GF-D8 (cell line): ENCODE measurements at regions not wholly inside any gene's neighbourhood (a gene's known extent, or its start where the extent isn't known, plus 50 kb on each side); places are given as distances from the start of the nearest gene placed in this dataset.

Source experiments
- DNase-seq: peaks from one replicate; lab custom pipeline; 2025; lab: John Stamatoyannopoulos, UW

DNA sequence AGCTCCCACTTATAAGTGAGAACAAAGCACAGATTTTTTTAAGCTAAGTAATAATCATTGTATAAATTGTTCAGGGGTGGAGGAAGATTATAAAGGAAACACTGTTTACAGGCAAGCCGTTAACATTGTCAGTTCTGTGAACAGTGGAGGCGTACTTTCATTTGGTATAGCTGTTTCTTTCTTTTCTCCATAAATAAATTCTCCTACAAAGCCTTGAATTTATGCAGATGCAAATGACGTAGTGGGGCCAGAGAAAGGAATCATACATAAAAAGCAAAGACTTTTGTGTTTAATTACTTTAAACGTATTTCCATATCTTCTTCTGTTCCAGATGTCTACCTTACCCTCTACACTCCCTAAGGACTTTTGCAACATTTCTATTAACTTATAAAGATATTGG is 914.9 kb downstream of the ZPLD1 start:
- no peak for DNase-seq

DNA sequence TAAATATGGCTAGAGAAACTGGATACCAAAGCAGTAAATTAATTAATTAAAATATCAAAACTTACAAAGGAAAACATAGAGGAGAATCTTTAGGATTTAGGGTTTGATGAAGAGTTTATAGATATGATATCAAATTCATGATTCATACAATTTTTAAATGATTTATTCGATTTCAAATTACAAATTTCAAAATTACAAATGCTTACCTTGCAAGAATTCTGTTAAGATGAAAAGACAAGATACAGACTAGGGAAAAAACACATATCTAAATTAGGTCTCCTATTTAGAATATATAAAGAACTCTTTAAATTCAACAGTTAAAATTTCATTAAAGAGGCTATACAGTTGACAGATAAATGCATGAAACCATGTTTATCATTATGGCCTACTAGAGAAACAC is 930.7 kb downstream of the ZPLD1 start:
- no peak for DNase-seq

DNA sequence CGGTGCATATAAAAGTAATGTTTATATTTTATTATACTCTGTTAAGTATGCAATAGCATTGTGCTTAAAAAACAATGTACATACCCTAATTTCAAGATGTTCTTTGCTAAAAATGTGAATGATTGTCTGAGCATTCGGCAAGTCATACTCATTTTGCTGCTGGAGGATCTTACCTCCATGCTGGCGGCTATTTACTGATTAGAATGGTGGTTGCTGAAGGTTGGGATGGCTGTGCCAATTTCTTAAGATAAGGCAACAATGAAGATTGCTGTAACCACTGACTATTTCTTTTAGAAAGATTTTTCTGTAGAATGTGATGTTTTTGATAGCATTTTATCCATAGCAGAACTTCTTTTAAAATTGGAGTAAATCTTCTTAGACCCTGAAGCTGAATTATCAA is 932.7 kb downstream of the ZPLD1 start:
- DNase-seq: no peak

DNA sequence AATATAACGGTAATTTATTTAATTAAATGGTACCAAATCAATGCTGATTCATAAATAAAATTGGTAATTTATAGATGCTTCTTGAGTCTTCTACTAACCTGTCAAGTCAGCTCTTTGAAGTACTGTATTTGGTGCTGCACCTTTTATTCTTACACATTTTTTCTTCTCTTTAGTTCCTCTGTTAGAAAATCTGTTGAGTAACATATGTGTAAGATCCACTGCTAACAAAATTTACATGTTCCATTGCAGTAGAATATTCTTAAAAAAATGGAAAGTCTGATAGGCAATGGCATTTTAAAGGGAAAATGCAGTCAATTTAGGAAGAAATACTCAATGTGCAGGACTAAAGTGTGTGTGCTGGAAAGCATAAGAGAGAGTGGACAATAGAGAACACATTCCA is 936.6 kb downstream of the ZPLD1 start:
- no peak for DNase-seq

DNA sequence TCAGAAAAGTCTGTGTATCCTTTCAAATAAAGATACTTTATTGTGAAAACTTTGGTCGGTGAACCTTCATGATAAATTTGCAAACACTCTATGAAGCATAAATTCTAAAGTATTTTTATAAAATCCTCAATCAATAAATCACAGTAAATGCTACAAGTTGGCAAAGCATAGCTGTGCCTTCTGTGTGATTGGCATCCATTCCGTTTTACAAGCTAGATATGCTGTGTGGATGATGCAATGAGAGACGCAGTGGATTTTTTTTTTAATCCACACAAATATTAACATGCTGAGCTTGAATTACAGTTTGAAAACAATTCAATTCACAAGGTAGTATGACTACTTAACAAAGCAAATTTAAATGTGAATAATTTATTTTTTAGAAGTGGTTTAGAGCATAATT is 937.2 kb downstream of the ZPLD1 start:
- no peak for DNase-seq

DNA sequence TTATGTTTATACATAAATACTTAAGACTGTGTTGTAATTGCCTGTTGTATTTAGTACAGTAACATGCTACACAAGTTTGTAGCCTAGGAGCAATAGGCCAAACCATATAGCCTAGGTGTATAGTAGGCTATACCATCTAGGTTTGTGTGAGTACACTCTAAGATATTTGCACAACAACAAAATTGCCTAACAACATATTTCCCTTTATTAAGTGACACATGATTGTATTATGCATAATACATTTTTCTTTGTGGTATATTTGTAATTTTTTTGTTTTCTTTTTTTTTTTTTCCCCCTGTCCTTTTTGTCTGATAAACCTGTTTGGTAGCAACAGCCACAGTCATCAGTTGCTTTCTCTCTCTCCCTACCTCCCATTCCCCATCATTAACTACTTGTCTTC is 945.6 kb downstream of the ZPLD1 start:
- DNase-seq: no peak

DNA sequence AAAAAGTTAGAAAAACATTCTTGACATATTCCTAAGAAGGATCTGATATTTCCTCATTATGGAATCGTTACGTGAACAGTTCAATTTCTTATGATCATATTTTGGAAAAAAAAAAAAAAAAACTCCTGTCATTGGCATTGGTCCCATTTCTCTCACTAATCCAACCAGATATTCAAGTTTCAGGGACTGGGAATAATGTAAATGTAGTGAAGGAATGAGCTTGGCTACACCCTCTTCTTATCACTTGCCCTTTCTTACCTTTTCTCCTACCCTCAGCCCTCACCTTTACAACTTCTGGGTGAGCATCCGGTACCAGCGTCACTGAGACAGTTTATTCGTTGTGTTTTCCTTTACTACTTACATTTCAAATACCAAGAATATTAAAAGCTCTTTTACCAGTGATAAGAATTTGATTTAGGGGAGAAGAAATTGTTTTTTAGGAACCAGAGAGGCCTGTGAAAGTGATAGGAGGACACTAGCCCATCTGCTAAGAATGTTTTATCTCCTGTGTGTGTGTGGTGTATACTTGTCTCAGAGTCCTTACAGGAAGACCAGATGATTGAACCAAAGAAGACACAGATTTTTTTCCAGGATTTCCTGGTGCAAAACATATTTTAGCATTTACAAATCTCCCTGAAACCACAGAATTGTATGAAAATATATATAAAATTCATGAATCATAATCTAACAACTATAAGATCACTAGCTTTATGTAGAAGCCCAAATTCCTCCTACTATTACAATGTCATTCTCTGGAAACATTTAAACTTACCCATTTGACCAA is 946.7 kb downstream of the ZPLD1 start:
- DNase-seq: no peak

DNA sequence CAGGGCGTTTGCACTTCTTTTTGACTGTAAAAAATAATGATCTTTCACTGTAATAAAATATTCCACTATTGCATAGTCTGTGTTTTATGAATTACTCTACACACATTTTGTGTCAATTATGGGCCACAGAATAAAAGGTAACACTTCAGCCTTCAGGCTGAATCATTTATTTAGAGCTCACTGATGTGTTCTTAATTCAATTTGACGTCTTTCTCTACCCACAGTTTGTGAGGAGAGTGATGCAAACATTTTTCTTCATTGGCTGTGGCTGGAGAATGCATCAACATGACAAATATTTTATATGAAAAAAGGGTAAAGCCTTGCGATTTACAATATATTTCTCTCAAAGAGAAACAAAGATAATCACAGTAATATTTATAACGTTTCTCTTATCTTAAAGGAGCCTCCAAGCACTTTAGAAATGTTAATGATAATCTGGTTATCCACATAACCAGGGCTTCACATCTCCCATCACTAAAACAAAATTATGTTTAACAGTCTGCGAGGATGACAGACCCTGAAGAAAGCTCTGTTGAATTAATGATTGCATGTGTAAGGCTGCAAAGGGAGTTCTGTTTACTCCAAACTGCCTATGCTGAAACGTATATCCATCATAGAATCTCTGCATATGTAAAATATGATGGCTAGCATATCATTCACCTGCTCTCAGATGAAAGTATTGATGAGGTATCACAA is 951.3 kb downstream of the ZPLD1 start:
- DNase-seq: no peak

DNA sequence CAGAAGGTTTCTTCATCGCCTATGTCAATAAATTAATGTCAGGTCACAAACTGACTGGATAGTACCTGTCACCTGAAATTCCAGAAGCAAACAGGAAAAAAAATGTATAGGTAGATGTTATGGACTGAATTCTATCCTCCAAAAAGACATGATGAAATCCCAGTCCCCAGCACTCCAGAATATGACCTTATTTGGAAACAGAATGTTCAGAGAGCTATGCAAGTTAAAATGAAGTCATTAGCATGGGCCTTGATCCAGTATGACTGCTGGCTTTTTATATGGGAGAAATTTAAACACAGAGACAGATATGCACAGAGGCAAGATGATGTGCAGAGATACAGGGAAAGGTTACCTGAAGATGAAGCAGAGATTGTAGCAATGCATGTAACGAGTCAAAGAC is 953.4 kb downstream of the ZPLD1 start:
- no peak for DNase-seq

DNA sequence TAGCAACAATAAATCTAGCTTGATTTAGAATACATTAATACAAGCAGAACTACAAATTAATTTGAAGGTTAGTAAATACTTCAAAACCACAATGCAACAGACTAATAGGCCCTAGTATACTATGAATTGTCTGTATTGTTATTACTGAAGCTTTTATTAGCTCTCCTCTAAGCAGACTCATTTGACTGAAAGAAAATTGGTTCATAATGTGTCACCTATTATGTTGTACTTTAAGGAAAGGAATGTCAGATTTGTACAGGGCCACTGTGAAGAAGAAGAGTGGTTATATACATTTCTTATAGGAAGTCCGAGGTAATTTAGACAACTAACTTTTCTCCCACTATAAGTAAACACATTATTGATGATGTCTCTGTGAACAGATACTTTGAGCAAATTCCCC is 954.5 kb downstream of the ZPLD1 start:
- no peak for DNase-seq

DNA sequence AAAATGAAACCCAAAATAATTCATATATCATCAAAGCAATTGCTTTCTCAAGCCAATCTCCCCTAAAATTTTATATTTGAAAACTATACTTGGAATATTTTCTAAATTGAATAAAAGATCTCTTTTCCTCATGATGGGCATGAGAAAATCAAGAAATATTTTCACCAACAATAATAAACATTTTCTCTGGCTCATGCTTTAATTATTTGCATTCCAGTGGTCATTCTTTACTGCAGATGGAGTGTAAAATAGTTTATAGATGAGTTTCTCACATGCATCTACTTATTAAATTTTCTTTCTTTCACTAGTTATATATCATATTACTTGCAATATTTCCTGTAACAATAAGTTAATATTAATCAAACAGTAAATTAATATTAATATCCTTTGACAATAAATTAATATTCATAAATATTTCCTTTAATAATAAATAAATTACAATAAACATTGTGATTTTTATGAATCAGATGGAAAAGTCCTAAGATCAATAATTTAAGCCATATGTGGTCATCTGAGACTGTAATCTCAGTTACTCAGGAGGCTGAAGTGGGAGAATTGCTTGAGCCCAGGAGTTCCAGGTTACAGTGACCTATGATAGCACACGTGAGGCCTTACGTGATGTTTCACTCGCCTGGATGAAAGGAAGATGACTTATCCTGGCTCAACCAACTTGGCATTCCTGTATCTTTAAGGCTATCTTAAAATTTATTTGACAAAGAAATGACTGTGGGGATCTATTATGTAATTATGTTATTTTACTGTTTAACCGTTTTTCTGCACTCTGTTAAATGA is 958.8 kb downstream of the ZPLD1 start:
- DNase-seq: no peak

DNA sequence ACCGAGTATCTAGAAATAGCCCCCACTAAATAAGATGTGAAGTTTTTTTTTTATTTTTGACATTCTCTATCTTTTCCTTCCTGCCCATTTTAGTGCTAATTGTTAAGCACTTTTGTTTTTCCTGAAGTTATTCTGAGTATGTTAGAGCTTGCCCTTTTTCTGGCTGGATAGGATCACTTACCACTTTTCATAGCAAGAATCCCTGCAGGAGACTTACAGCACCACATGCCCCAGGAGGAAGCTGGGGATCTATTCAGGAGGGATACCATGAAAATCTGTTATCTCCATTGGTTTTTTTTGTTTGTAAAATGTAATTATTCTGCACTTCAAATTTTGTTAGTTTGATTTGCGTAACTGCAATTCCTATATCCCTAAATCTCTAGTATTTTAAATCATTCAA is 968.4 kb downstream of the ZPLD1 start:
- DNase-seq: no peak

DNA sequence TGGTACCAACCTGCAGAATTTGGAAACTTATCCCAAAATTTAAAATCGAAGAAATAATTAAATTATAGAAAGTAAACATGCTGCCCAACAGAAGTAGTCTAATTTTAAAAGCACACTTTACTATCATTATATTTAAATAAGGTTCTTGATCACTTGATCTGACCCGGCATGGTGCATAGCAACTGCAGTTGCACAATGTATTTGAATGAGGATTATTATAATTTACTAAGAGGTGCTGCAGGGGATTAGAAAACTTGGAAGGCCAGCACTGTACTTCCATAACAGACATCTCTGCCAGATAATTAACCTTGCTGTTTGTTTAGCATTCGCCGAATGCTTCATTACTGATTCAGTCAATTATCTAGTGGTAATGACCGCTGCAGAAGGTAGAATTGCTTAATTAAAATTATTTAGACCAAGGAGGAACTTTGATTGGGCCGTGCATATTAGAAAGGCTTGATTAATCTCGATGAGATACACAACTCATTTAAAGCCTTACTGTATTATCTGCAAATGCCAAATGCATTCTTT is 971.6 kb downstream of the ZPLD1 start:
- no peak for DNase-seq

DNA sequence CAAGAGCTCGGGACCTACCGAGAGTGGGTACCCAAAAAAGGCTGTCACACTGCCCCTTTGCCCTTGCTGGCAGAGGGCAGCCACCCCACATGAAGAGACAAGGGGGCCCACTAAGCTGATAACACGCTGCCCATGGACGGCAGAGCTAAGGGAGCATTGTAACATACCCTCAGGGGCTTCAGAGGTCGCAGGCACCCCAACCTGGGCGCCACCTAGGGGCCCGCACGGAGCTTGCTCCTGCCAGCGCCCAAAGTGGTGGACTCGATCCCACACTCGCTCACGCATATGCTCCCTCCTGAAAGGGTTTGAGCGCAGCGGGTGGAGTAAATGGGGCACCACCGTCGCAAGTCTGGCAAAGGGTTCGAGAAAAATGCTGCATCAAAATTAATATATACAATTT is 975.4 kb downstream of the ZPLD1 start:
- no peak for DNase-seq

DNA sequence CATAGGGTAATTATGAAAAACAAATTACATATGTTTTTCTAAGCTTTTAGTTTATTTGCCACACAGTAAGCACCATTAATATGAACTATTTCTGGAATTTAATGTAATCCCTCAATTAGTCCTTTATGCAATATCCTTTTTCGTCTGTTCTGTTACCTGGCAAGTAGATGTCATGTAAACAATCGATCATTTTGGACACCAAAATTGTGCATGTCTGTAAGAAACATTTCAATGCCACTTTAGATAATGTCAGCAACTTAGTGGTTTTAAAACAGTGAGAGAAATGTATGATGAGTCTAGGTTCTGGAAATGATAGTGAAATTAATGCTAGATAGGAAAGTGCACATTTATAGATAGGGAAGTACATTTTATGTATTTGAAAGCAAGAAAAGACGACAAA is 986.6 kb downstream of the ZPLD1 start:
- DNase-seq: no peak

DNA sequence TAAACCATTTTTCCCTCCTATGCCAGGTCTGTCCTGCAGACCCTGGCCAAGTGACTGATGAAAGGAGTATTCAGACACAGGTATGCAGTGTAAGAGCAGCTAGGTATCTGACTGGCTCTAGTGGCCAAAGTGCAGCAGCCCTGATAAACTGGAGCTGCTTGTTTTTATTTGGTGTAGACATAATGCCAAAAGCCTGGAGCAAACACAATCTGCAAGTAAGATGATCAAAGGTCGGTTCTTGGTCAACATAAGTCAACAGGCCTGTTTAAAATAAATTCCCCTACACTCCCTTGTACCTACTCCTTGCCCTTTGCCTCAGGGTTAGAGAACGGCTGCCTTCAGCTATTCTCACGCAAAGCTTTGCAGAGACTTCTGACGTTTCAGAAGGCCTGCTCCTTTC is 1003.1 kb downstream of the ZPLD1 start:
- DNase-seq: no peak

DNA sequence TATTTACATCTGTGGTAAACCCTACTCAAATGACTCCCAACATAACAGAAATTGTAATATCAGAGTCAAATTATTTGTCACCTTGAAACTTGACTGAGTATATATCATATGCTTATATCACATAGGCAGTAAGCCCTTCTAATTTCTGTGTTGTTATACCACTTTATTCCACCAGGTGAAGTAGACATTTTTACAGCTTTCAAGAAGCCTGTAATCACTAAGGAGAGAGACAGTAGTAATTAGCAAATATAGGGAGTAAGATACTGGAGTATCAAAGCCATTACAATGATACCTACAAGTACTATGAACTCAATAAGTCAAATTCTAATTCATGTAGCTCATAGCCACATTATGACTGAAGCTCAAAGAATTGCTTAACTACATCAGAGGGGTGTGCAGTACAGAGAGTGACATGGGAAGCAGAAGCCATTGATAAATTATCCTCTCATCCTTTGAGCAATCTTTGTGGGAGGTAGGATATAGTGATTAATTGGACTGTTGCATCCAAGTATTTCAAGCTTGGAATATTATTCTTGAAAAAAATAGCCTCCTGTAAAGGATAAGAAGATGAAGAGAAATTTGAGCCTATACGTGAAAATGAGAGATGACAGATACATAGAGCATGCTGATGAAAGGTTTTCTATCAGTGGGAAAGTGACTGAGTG is 1005.9 kb downstream of the ZPLD1 start:
- no peak for DNase-seq

DNA sequence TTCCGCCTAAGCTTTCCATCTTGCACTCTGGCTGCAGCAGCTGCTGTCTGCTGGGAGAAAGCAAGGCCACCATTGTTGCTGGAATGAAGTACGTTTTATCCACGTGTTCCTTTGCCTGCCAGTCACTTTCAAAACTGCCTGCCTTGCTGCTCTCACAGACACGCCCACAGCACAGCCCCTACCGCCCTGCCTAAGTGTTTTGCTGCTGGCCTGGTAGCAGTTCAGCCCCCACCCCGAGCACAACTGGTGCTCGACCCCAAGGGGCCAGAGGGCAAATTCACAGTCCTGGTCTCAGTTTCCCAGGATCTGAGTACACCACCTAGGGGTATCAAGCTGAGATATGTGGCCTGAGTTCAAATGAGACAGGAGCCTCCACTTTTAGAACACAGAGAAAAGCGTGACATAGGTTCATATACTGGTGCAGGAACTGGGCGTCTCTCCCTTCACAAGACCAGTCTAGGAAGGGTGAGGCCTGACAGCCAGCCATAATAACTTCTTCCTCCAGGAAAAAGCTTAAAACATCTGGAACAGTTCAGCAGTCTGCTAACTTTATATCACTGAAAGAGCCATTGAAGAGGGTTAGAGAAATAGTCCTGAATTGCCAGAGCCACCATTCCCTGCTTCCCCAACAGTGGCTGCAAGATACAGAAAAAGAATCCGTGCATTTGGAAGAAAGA is 1012.3 kb downstream of the ZPLD1 start:
- no peak for DNase-seq

DNA sequence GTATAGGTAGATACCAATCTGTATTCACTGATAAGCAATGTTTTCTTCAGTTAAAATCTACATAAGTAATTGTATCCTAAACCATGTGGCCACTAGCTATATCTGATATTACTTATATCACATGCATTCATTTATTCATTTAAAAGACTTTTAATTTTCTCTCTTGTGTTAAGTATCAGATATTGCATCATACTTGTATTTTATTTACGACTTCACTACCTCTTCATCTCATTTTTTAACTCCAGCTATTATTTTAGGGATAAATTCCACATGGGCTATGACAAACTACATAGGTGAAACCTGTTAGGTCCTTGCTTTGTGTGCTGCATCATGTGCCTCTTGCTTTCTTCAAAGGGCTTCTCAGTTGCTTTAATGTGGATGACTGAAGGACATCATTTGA is 1018.3 kb downstream of the ZPLD1 start:
- no peak for DNase-seq

DNA sequence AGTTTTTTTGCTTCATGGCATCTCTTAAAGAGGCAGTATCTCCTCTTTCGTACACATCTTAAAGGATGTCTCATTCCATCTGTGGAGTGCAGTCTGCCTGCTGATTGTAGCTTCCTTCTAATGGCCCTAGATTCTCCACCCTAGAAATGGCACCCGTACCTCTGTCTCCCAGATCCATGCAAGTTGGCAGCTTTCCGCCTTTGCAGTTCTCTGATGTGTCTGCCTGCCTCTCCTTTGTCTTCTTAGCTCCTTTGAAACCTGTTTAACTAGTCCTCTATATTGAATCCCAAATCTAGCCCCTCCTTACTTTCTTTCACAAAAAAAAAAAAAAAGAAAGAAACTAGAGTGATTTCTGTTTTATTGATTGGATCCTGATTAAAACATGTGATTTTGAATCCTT is 1025.0 kb downstream of the ZPLD1 start:
- no peak for DNase-seq

DNA sequence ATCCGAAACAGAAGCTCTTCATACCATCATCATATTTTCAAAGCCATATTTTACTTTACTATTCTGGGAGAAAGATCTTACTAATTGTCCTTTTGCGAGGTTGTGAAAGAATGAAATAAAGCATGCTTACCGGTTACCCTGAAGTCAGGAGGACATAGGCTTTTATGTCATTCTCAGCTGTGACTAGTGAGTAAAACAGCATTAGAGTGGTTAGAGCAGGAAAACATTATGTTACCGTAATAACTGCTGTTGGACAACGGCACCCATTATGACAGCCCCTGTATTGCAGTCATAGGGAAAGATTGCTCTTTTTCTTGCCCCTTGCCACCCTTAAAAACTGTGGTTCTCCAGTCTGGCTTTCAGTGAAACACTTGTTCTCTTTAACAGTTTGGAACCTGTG is 1035.7 kb downstream of the ZPLD1 start:
- DNase-seq: no peak

DNA sequence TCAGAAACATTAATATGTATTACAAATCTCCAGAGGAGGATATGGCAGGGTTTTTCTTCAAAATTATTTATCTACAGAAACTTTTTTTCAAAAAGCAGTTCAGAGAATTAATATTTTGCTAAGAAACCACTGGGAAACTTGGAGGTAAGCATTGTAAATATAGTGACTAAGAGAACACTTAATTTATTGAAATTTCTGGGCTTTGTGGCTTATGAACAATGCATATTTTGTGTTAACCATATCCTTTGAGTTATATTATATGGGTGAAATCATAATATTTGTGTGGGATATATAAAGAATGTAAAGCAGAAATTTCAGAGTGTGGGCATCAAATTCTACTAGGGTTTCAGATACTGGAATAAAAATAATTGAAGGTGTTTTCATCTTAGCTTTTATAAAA is 1059.2 kb downstream of the ZPLD1 start:
- DNase-seq: no peak
